ENCODE measurements at regions not wholly inside any gene's neighbourhood (a gene's known extent, or its start where the extent isn't known, plus 50 kb on each side); places are given as distances from the start of the nearest gene placed in this dataset.
A peak's percentile ranks its signal among the peaks of the same experiment; 100 is the strongest.

GRCh38 chr10:45063591-45064231, 63.0 kb downstream of the ZNF22 start:
- intact Hi-C loops (cut with DNase I), result no loop called here
- peak in 1 of 4 donors; percentile 16 for DNase-seq
- WGBS, 2 donors, result 69 to 76% methylated on average over 8 of the region's 8 CpGs

GRCh38 chr10:45064998-45065397, 64.3 kb downstream of the ZNF22 start:
- Histone ChIP-seq H3K9me3 (no peaks in the 10 kb centered on the region), H3K4me1 (no peaks in the 10 kb centered on the region), H3K27me3 (no peaks in the 10 kb centered on the region), H3K36me3 (replicated peaks in 1 of 2; ENCODE audit: insufficient read depth in 1 of 2, low read depth in 2 of 2) (no peaks in the 10 kb centered on the region), H3K27ac (no peak overlapping the region), H3K4me3 (no peak overlapping the region)
- ATAC-seq (no peak), DNase-seq (no peak)
- TF ChIP-seq CTCF (IDR thresholded peaks at IDR 0.05), result no peak
- TF ChIP-seq POLR2A (IDR thresholded peaks at IDR 0.05), result no peak
- WGBS, 2 donors, result 44 to 64% methylated on average over 3 of the region's 3 CpGs
- intact Hi-C loops (cut with DNase I), result no loop called here

More at GRCh38 chr10:45063591-45064231, 63.0 kb downstream of the ZNF22 start:
- ATAC-seq, result no peak
- Histone ChIP-seq H3K4me3 (no peak overlapping the region), H3K36me3 (replicated peaks in 1 of 2; ENCODE audit: insufficient read depth in 1 of 2, low read depth in 2 of 2) (no peaks in the 10 kb centered on the region), H3K27ac (no peak overlapping the region), H3K4me1 (no peaks in the 10 kb centered on the region), H3K27me3 (no peaks in the 10 kb centered on the region), H3K9me3 (no peaks in the 10 kb centered on the region)
- TF ChIP-seq POLR2A (IDR thresholded peaks at IDR 0.05) (no peak), CTCF (IDR thresholded peaks at IDR 0.05) (no peak)

- no peak overlapping the region for H3K27ac ChIP-seq
- no peaks in the 10 kb centered on the region for H3K36me3 ChIP-seq (replicated peaks in 1 of 2; ENCODE audit: insufficient read depth in 1 of 2, low read depth in 2 of 2)
- intact Hi-C loops (cut with DNase I), result no loop called here
- no peaks in the 10 kb centered on the region for H3K9me3 ChIP-seq
- H3K4me1 ChIP-seq, result no peaks in the 10 kb centered on the region
- TF ChIP-seq POLR2A (IDR thresholded peaks at IDR 0.05) (no peak), CTCF (IDR thresholded peaks at IDR 0.05) (no peak)
- DNase-seq (no peak), ATAC-seq (no peak)
- no peak overlapping the region for H3K4me3 ChIP-seq
- H3K27me3 ChIP-seq, result no peaks in the 10 kb centered on the region
- 93 to 94% methylated on average over 14 of the region's 14 CpGs for WGBS, 2 donors
These were observed 70.5 kb downstream of the ZNF22 start for GRCh38 chr10:45071043-45071813.

- Histone ChIP-seq H3K36me3 (replicated peaks in 1 of 2; ENCODE audit: insufficient read depth in 1 of 2, low read depth in 2 of 2) (no peaks in the 10 kb centered on the region), H3K27me3 (no peaks in the 10 kb centered on the region), H3K4me1 (no peaks in the 10 kb centered on the region), H3K4me3 (no peak overlapping the region), H3K27ac (no peak overlapping the region), H3K9me3 (no peaks in the 10 kb centered on the region)
- TF ChIP-seq CTCF (IDR thresholded peaks at IDR 0.05), result no peak
- TF ChIP-seq POLR2A (IDR thresholded peaks at IDR 0.05), result no peak
- intact Hi-C loops (cut with DNase I), result no loop called here
- ATAC-seq (no peak), DNase-seq (no peak)
- WGBS, 2 donors, result 34 to 44% methylated on average over 4 of the region's 4 CpGs
These were observed 74.5 kb downstream of the ZNF22 start for GRCh38 chr10:45075216-45075615.

Measured in body of pancreas (tissue), 4 donors.